ENCODE measurements at regions not wholly inside any gene's neighbourhood (a gene's known extent, or its start where the extent isn't known, plus 50 kb on each side); places are given as distances from the start of the nearest gene placed in this dataset.

GRCh38 chr2:106311041-106311370, 116.9 kb upstream of the UXS1 start:
- no peak for TF ChIP-seq CTCF (conservative IDR thresholded peaks at IDR 0.05; ENCODE audit: low read depth, low read length)
- no peak for TF ChIP-seq EZH2 (IDR thresholded peaks at IDR 0.05; ENCODE audit: low read length, unreplicated experiment)
- no peak for TF ChIP-seq EZH2phosphoT487 (IDR thresholded peaks at IDR 0.05; ENCODE audit: borderline replicate concordance, low read length)
